ENCODE measurements at regions not wholly inside any gene's neighbourhood (a gene's known extent, or its start where the extent isn't known, plus 50 kb on each side); places are given as distances from the start of the nearest gene placed in this dataset.
"Not testable (repeated sequence)": the region's sequence is repeated elsewhere in the genome, so short reads cannot be mapped to it uniquely, and the experiment has no call there.

GRCh38 chr7:33792547-33793105, 112.7 kb upstream of the BMPER start:
- DNase-seq = no peak

- no peak for DNase-seq
These were observed 111.7 kb upstream of the BMPER start for GRCh38 chr7:33793616-33794015.

GRCh38 chr7:33794419-33794818, 110.9 kb upstream of the BMPER start:
- no peak for DNase-seq

GRCh38 chr7:33794959-33795358, 110.4 kb upstream of the BMPER start:
- no peak for DNase-seq

- DNase-seq = no peak
These were observed 108.8 kb upstream of the BMPER start for GRCh38 chr7:33796538-33796937.

- not testable (repeated sequence) for DNase-seq
These were observed 107.8 kb upstream of the BMPER start for GRCh38 chr7:33797512-33797911.

- no peak for DNase-seq
These were observed 106.5 kb upstream of the BMPER start for GRCh38 chr7:33798686-33799325.

- DNase-seq = no peak
These were observed 105.6 kb upstream of the BMPER start for GRCh38 chr7:33799766-33800165.

- no peak for DNase-seq
These were observed 102.7 kb upstream of the BMPER start for GRCh38 chr7:33802600-33802999.

GRCh38 chr7:33804140-33804660, 101.1 kb upstream of the BMPER start:
- DNase-seq = no peak

- peak; percentile 34 for DNase-seq
These were observed 99.6 kb upstream of the BMPER start for GRCh38 chr7:33805630-33806233.

GRCh38 chr7:33806298-33807154, 98.8 kb upstream of the BMPER start:
- no peak for DNase-seq

- no peak for DNase-seq
These were observed 98.2 kb upstream of the BMPER start for GRCh38 chr7:33807155-33807530.

- DNase-seq = peak; percentile 99
These were observed 97.4 kb upstream of the BMPER start for GRCh38 chr7:33807779-33808482.

GRCh38 chr7:33809228-33809627, 96.1 kb upstream of the BMPER start:
- DNase-seq = no peak

- no peak for DNase-seq
These were observed 95.0 kb upstream of the BMPER start for GRCh38 chr7:33810356-33810755.

GRCh38 chr7:33813331-33813730, 92.0 kb upstream of the BMPER start:
- no peak for DNase-seq

- no peak for DNase-seq
These were observed 90.9 kb upstream of the BMPER start for GRCh38 chr7:33814400-33814799.

GRCh38 chr7:33814936-33815335, 90.4 kb upstream of the BMPER start:
- DNase-seq = no peak

- DNase-seq = no peak
These were observed 90.0 kb upstream of the BMPER start for GRCh38 chr7:33815336-33815735.

- no peak for DNase-seq
These were observed 89.2 kb upstream of the BMPER start for GRCh38 chr7:33816106-33816505.

GRCh38 chr7:33819658-33820057, 85.7 kb upstream of the BMPER start:
- no peak for DNase-seq

GRCh38 chr7:33820206-33820605, 85.1 kb upstream of the BMPER start:
- no peak for DNase-seq
